Activated CD8-positive, alpha-beta memory T cell treated with anti-CD3 and anti-CD28 coated beads, Interleukin-2, amount 50 U/mL, for 24 hours (primary cell): ENCODE measurements at regions not wholly inside any gene's neighbourhood (a gene's known extent, or its start where the extent isn't known, plus 50 kb on each side); places are given as distances from the start of the nearest gene placed in this dataset.

Experiments used
- DNase-seq: peaks from one replicate; pipeline ENCODE4 v3.0.0-alpha.2; 2020; ENCODE audit errors: extremely low read depth

DNA sequence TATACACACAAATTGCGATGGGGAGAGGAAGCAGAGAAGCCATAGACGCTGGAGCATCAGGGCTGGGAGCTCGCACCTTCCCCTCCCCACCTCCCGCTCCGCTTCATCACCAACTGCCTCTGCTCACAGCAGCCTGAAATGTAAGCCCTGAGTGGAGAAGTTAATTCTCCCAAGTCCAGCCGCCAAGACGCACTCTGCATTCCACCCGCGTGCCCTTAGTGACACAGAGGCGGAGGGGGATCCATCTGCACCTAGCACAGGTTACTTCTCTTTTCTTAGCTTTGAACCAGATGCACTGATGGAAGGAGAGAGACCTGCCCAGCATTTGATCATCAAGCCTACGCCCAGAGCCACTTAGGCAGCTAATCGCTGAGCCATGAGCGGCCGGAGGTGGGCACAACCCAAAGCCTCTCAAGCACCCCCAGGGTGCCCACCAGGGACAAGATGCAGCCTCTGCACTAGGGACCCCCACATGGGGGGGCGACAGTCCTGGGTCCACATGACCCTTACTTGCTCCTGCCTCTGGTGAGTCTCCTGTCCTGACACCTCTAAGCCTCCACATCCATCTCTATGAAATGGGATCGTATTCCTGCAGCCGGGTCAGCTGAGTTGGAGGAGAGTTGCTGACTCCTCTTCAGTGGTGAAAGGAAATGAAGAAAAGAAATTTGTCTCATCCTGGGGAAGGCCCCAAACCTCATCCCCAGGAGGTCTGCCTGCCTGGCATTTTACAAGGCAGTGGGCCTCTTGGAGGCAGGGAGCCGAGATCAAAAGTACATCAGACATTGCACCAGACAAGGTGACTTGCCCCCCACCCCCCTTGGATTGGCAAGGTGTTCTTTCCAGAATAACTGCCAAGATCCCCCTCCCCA lies 316.2 kb downstream of the MATN1 start:
- DNase-seq, result no peak

GRCh38 chr1:30405631-30406212 lies 317.7 kb downstream of the MATN1 start:
- DNase-seq, result no peak

DNA sequence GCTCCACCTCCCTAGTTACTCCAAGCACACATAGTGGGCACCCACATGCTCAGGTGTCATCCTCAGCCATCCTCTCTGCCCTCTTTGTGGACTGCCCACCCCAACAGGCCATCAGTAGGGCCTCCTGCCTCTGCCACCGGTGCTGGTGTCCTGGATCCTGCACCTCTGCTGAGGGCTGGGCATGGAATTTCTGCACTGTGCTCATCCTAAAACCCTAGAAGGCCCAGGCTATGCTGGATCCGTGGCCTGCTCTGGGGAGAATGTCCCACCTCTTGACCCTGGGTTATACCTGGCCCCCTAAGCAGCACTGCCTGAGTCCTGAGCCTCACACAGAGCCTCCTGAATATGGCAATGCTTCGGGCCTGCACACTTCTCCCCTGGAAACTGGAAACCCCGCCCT lies 318.3 kb downstream of the MATN1 start:
- DNase-seq, result no peak

GRCh38 chr1:30404341-30404740 lies 319.0 kb downstream of the MATN1 start:
- DNase-seq, result no peak

DNA sequence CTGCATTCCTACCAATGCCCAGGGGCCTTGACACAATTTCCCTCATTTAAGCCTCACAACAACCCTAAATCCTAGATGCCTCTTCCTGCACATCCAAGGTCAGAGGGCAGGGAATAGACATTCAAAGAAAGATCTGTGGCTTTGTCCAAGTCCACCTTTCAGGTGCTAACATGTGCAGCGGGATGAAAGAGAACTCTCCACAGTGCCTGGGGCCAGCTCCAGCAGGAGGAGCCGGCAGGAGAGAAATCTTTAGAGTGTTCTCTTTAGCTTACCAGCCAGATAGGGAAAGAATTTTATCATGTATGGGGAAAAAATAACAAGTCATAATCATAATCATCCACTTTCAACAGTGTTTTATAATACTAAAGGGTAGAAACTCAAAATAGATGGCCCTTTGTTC lies 319.7 kb downstream of the MATN1 start:
- DNase-seq, result no peak

- DNase-seq, result no peak
These were observed 320.2 kb downstream of the MATN1 start for GRCh38 chr1:30403061-30403645.

DNA sequence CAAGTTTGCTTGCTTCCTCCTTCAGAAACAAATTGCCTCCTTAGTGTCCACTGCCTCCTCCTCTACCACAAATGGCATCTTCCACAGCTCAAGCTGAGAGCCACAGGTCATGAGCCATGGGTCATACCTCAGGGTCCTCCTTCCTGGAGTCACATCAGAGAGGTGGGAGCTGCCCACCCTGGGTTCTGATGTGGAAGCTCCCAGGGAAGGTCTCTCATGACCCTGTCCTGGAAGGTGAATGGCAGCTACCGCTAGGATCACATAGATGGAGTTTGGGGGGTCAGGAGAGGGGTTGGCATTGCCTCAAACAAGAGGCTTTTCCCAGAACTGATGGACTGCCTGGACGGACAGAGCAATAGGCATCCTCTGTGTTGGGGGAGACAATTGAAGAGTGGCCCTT lies 321.4 kb downstream of the MATN1 start:
- DNase-seq, result no peak

DNA sequence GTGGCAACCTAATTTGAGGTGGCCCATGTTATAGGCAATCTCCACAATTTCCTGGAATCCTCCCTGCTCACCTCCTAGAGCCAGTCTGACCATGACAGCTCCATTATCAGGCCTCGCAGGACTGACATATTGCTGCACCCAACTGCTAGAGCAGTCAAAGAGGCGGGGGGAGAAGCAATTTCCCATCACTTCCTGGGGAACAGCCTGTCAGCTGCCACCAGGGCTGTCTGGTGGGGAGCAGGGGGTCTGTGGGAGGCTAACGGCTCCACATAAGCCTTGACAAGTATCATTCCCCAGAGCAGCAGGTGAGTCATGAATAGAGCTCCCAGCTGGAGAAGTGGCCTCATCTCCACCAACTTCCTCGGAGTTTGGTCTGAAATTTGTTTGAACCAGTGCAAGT lies 322.9 kb downstream of the MATN1 start:
- DNase-seq, result no peak

DNA sequence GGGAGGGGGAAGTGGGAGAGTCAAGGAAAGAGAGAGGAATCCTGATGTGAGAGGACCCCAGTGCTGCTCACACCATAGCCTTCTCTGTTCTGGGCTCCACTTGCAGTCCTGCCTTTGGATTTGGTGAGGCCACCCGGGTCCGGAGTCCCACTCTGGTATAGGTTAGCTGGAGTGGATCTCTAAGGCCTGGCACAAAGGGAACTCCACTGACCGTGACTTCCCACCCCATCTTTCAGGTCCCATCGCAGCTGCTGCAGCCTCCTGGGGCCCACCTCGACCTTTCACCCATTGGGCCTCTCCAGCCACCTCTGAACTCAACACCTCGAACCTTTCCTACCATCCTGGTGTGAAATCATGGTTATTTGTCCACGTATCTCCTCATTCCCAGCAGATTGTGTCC lies 324.4 kb downstream of the MATN1 start:
- no peak for DNase-seq

- no peak for DNase-seq
These were observed 325.8 kb downstream of the MATN1 start for GRCh38 chr1:30397576-30397975.

DNA sequence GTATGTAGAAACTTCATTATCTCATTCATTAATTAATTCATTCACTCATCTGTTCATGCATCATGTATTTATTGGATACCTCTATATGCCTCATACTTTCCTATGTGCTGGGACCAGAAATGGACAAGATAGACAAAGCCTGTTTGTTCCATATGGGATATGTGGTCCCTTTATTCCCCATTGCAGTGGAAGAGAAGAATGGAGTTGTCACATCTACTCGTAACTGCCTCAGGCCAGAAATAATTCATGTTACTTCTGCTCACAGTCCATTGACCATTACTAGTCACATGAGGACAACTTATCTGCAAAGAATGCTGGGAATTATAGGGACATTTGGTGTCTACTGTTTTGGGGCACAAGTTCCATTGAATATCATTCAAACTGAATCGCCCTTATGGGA lies 327.8 kb downstream of the MATN1 start:
- DNase-seq, result no peak

- DNase-seq, result no peak
These were observed 335.0 kb downstream of the MATN1 start for GRCh38 chr1:30388386-30388785.

DNA sequence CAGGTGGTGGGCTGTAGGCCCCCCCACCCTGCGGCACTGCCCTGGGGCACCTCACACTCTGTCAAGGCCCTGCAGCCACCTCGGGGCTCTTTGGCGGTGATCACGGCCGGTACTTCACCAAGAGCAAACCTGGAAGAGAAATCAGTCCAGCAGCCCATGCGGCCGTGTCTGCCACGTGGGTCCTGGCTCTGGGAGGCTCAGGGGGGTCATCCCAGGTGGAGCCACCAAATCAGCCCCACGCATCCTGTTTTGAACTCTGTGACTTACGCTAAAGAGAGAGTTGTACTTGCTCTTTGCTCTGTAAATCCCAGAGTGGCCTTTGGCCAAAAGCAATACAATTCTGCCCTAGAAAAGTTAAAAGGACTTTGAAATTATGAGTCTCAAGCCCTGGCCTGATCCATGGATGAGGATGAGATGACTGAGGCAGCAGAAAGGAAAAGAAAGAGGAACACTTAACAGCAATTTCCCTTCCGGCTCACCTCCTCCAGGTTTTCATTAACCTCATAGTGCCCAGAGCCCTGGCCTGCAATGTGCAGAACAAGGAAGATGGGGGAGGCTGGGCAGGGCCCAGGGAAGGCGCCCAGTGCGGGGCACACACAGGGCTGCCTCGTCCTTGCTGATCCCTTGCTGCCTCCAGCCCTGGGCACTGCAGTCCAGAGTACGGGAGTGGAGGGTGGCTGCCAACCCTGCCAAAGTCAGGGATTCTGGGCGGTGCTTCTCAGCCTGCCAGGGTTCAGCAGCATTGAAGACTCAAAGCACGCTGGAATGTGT lies 337.0 kb downstream of the MATN1 start:
- no peak for DNase-seq

GRCh38 chr1:30385246-30385995 lies 338.0 kb downstream of the MATN1 start:
- DNase-seq, result no peak

GRCh38 chr1:30384286-30385245 lies 338.8 kb downstream of the MATN1 start:
- no peak for DNase-seq

DNA sequence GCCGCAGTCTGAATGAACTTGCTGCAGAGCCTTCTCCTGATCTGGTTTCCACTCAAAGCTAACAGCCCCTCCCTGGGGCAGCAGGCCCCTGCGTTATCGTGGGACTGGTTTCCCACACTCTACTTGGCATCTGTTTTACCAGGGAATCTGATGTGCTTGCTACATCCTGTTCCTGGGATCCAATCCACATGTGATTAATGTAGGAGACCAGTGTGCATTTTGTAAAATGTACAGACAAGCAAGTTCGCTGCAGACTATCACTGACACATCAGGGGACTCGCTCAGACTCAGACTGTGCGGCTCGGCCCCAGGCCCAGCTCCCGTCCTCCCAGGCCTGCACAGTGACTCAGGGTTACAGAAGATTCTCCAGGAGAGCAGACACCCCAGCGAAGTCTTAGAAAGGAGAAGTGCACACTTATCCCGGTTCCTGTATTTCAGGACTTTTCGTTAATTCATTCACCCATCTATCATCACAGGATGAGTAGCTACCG lies 340.1 kb downstream of the MATN1 start:
- DNase-seq, result no peak

- DNase-seq, result no peak
These were observed 340.9 kb downstream of the MATN1 start for GRCh38 chr1:30382496-30382895.

GRCh38 chr1:30381671-30382365 lies 341.6 kb downstream of the MATN1 start:
- DNase-seq, result no peak

DNA sequence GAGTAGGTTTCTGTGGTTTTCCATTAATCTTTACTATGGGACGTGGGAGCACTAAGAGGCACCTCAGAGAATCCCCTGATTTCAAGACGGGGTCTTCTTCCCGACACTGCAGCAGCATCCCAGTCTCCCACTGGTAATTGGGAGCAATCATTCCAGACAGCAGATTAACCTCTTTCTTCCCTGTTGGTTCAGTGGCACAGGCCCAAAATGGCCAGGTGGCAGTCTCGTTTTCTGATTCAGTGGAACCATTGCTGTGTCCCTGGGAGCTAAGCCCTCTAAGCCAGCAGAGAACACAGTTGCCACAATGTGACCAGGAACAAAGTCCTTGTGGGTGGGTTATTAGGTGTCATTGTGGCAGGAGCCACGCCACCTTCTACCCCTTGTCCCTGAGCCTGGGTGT lies 342.1 kb downstream of the MATN1 start:
- DNase-seq, result no peak

DNA sequence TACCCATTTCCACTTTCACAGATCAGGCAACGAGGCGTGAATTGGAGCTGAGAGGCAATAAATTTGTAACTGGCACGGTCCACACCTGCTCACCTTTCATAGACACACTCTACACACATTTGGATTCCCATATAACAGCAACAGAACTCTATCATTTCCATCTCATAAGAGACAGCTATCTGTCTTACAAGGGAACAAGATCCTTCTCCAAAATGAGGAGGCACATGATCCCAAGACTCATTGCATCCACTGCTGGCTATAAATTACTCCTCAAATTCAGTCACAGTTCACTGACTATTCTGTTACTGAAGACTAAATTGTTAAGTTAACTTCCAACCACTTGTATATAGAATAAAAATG lies 342.8 kb downstream of the MATN1 start:
- no peak for DNase-seq
